Upper lobe of left lung (tissue), 4 donors: ENCODE measurements at regions not wholly inside any gene's neighbourhood (a gene's known extent, or its start where the extent isn't known, plus 50 kb on each side); places are given as distances from the start of the nearest gene placed in this dataset.

Experiments
- CTCF ChIP-seq, 6 experiments: fragments of 450-650 bp in 4 of 6; fragments of 200-600 bp in 2 of 6; sonication (generic) in 2 of 6; IDR thresholded peaks; one replicate each; pipeline ENCODE4 v1.5.1; 2016 to 2019; ENCODE audit warnings: antibody characterized with exemption in 6 of 6
- EP300 ChIP-seq, 4 donors: sonication (generic); formaldehyde crosslinking; IDR thresholded peaks; one replicate each; pipeline ENCODE4 v1.5.1; 2017; ENCODE audit warnings: antibody characterized with exemption in 4 of 4, control low read depth in 2 of 4

- no peak for TF ChIP-seq CTCF (IDR thresholded peaks at IDR 0.05)
- TF ChIP-seq EP300 (IDR thresholded peaks at IDR 0.05) = no peak
Observed at GRCh38 chr4:158331863-158332262, 121.6 kb downstream of the TMEM144 start.
